ENCODE measurements at regions not wholly inside any gene's neighbourhood (a gene's known extent, or its start where the extent isn't known, plus 50 kb on each side); places are given as distances from the start of the nearest gene placed in this dataset.

DNA sequence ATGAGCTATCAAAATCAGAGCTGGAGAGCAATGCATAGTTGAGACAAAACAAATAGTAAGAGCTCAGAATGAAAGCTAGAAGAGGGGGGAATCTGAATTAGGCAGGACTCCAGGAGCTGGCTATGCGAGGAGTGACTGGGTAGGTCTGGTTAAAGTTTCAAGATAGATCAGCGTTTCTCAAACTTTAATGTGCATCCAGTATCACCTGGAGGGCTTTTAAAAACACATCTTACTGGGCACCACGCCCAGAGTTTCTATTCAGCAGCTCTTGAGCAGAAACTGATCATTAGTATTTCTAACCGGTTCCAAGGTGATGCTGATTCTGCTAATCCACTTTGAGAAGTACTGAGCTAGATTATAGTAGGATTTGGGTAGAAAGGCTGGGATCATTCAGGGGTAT is 96.2 kb upstream of the ACP3 start:
- TF ChIP-seq CTCF (IDR thresholded peaks at IDR 0.05) = no peak
- no peak overlapping the region for H3K27ac Mint-ChIP-seq (ENCODE audit: unreplicated experiment)

GRCh38 chr3:132222868-132223538 is 94.2 kb upstream of the ACP3 start:
- no peak for TF ChIP-seq CTCF (IDR thresholded peaks at IDR 0.05)
- Mint-ChIP-seq H3K4me1 (ENCODE audit: unreplicated experiment) (no peaks in the 10 kb centered on the region), H3K9me3 (ENCODE audit: unreplicated experiment) (no peaks in the 10 kb centered on the region), H3K27ac (ENCODE audit: unreplicated experiment) (no peak overlapping the region), H3K27me3 (ENCODE audit: unreplicated experiment) (peaks cover 34% of the 10 kb centered on the region), H3K36me3 (ENCODE audit: unreplicated experiment) (no peaks in the 10 kb centered on the region), H3K4me3 (ENCODE audit: unreplicated experiment) (no peak overlapping the region)
- DNase-seq (ENCODE audit: extremely low spot score, unreplicated experiment) = no peak

More for the DNA sequence above, 96.2 kb upstream of the ACP3 start:
- H3K4me1 Mint-ChIP-seq (ENCODE audit: unreplicated experiment) = no peaks in the 10 kb centered on the region
- no peak overlapping the region for H3K4me3 Mint-ChIP-seq (ENCODE audit: unreplicated experiment)
- no peaks in the 10 kb centered on the region for H3K36me3 Mint-ChIP-seq (ENCODE audit: unreplicated experiment)
- no peak for DNase-seq (ENCODE audit: extremely low spot score, unreplicated experiment)
- no peaks in the 10 kb centered on the region for H3K9me3 Mint-ChIP-seq (ENCODE audit: unreplicated experiment)
- peaks cover 36% of the 10 kb centered on the region for H3K27me3 Mint-ChIP-seq (ENCODE audit: unreplicated experiment)

GRCh38 chr3:132225664-132226063 is 91.5 kb upstream of the ACP3 start:
- Mint-ChIP-seq H3K27ac (ENCODE audit: unreplicated experiment) (no peak overlapping the region), H3K4me3 (ENCODE audit: unreplicated experiment) (no peak overlapping the region), H3K4me1 (ENCODE audit: unreplicated experiment) (no peaks in the 10 kb centered on the region), H3K36me3 (ENCODE audit: unreplicated experiment) (no peaks in the 10 kb centered on the region), H3K27me3 (ENCODE audit: unreplicated experiment) (peaks cover 21% of the 10 kb centered on the region), H3K9me3 (ENCODE audit: unreplicated experiment) (no peaks in the 10 kb centered on the region)
- no peak for DNase-seq (ENCODE audit: extremely low spot score, unreplicated experiment)
- no peak for TF ChIP-seq CTCF (IDR thresholded peaks at IDR 0.05)

- Mint-ChIP-seq H3K4me1 (ENCODE audit: unreplicated experiment) (no peaks in the 10 kb centered on the region), H3K27me3 (ENCODE audit: unreplicated experiment) (peaks cover 13% of the 10 kb centered on the region), H3K4me3 (ENCODE audit: unreplicated experiment) (no peak overlapping the region), H3K9me3 (ENCODE audit: unreplicated experiment) (no peaks in the 10 kb centered on the region), H3K27ac (ENCODE audit: unreplicated experiment) (no peak overlapping the region), H3K36me3 (ENCODE audit: unreplicated experiment) (no peaks in the 10 kb centered on the region)
- no peak for TF ChIP-seq CTCF (IDR thresholded peaks at IDR 0.05)
- DNase-seq (ENCODE audit: extremely low spot score, unreplicated experiment) = no peak
These were observed 88.3 kb upstream of the ACP3 start for GRCh38 chr3:132228923-132229322.

DNA sequence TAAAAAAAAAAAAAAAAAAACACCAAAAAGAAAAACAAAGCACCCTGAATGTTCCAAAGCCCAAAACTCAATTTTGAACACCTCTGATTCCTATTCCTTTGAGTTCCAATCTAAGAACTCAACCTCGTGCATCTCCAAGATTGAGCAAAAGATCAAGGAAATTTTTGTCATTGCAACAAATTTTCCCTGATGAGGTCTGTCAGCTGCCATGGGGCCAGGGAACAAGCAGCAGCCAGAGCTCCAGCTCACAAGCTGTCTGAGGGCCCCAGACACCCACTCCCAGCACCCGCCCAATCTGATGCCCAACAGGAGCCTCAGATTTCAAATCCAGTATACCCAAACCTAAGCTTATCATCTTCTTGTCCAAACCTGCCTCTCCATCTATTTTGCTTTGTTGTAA is 87.6 kb upstream of the ACP3 start:
- H3K27ac Mint-ChIP-seq (ENCODE audit: unreplicated experiment) = no peak overlapping the region

More for the DNA sequence above, 87.6 kb upstream of the ACP3 start:
- no peak for TF ChIP-seq CTCF (IDR thresholded peaks at IDR 0.05)
- peaks cover 13% of the 10 kb centered on the region for H3K27me3 Mint-ChIP-seq (ENCODE audit: unreplicated experiment)
- no peaks in the 10 kb centered on the region for H3K9me3 Mint-ChIP-seq (ENCODE audit: unreplicated experiment)
- no peaks in the 10 kb centered on the region for H3K4me1 Mint-ChIP-seq (ENCODE audit: unreplicated experiment)
- no peaks in the 10 kb centered on the region for H3K36me3 Mint-ChIP-seq (ENCODE audit: unreplicated experiment)
- DNase-seq (ENCODE audit: extremely low spot score, unreplicated experiment) = no peak
- no peak overlapping the region for H3K4me3 Mint-ChIP-seq (ENCODE audit: unreplicated experiment)

Measured in osteocyte (in vitro differentiated cells).